NCI-H748 (cell line): ENCODE measurements at regions not wholly inside any gene's neighbourhood (a gene's known extent, or its start where the extent isn't known, plus 50 kb on each side); places are given as distances from the start of the nearest gene placed in this dataset.

ENCODE experiments used
- DNase-seq: peaks from one replicate; lab custom pipeline; 2025; ENCODE audit not compliant: unreplicated experiment; lab: John Stamatoyannopoulos, UW

DNA sequence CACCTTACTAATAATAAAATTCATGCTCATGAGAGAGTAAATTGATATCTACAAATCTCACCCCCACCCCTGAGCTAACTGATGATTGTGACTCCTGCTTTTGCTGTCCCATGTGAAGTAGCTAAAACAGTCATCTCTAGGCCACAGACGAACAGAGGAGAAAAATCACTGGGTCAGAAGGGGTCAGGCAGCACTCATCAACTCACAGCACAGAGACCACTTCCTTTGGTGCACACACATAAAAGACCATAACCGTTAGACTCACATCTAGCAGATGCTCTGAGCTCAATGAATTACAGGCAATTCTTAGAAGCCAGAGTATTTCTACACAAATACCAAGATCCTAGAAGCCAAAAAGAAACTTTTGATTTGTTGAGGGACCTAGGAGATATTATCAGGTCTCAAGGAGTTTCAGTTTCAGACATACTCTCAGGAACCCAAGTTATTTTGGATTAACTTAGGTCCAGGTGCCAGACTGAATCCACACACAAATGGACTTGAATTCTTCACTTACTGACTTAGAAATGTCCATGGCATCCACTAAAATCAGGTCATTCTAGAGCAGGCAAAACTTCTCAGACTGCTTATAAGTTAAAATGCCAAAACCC, 65.0 kb upstream of the TES start:
- DNase-seq = no peak

GRCh38 chr7:116148108-116148507, 62.2 kb upstream of the TES start:
- no peak for DNase-seq

DNA sequence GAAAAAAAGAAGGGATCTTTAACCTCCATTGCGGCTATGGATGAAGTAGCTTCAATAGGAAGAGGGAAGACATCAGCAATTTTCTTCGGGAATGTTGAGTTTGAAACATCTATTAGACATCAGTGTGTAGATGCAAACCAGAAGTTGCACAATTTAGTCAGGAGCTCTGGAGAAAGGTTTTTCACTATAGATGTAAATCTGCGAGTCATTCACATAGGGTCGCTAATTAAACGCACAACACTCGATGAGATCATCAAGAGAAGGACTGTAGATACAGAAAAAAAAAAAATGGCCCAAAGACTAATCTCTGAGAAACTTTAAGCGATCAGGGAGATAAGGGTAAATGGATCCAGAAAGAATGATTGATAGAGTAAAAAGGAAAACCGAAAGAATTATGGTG, 61.7 kb upstream of the TES start:
- no peak for DNase-seq

GRCh38 chr7:116150588-116150987, 59.8 kb upstream of the TES start:
- DNase-seq = no peak

GRCh38 chr7:116152276-116152675, 58.1 kb upstream of the TES start:
- DNase-seq = no peak

- no peak for DNase-seq
Measured at GRCh38 chr7:116153050-116153449, 57.3 kb upstream of the TES start.

DNA sequence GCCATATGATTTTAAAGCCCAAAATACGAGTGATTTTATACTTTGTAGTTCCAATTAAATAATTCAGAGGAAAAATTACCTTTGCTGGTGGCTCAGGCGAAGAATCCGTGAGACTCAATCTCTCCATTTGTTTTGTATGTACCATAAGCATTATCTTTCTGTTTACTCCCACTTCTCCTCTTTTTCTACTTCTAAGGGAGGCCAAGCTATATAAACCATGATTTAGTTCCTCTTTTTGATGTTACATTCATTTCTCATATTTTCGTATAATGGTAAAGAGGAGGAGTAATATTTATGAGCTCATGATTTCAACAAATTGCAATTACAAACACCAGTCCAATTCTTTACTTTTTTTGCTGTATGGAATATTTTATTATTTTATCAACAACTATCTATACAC, 50.6 kb upstream of the TES start:
- DNase-seq = no peak
